Umbilical cord (tissue), 1 donor: ENCODE measurements at regions not wholly inside any gene's neighbourhood (a gene's known extent, or its start where the extent isn't known, plus 50 kb on each side); places are given as distances from the start of the nearest gene placed in this dataset.
"Not testable (repeated sequence)": the region's sequence is repeated elsewhere in the genome, so short reads cannot be mapped to it uniquely, and the experiment has no call there.

Experiments used
- DNase-seq: peaks from one replicate; pipeline ENCODE4 v3.0.0-alpha.2; 2015; ENCODE audit warnings: low spot score

DNA sequence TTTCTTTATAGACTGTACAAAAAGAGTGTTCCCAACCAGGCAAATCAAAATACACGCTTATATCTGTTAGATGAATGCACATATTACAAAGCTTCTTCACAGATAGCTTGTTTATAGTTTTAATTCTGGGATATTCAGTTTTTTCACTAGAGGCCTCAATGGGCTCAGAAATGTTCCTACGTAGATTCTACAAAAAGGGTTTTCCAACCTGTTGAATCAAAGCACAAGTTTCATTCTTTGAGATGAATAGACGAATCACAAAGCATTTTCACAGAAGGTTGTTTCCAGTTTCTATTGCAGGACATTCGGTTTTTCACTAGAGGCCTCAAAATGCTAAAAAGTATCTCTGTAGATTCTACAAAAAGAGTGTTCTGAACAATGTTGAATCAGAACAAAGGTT, 1490.3 kb downstream of the UQCRFS1 start:
- no peak for DNase-seq

DNA sequence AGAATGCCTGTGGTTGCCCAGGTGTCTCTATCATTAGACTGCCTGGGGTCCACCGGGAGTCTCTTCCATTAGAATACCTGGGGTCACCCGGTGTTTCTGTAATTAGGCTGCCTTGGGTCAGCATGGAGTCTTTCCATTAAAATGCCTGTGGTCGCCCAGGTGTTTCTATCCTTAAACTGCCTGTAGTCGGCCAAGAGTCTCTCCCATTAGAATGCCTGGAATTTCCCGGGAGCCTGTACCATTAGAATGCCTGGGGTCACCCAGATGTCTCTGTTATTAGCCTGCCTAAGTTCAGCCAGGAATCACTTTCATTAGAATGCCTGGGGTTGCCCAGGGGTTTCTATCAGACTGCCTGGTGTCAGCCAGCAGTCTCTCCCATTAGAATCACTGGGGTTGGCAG, 1492.8 kb downstream of the UQCRFS1 start:
- no peak for DNase-seq

DNA sequence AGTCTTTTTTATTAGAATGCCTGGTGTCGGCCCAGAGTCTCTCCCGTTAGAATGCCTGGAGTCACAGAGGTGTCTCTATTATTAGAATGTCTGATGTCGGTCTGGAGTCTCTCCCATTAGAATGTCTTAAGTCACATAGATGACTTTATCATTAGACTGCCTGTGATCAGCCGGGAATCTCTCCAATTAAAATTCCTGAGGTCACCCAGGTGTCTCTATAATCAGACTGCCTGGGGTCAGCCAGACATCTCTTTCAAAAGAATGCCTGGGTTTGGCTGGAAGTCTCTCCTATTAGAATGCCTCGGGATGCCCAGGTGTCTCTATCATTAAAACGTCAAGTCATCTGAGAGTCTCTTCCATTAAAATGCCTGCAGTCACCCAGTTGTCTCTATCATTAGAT, 1493.9 kb downstream of the UQCRFS1 start:
- DNase-seq = no peak

DNA sequence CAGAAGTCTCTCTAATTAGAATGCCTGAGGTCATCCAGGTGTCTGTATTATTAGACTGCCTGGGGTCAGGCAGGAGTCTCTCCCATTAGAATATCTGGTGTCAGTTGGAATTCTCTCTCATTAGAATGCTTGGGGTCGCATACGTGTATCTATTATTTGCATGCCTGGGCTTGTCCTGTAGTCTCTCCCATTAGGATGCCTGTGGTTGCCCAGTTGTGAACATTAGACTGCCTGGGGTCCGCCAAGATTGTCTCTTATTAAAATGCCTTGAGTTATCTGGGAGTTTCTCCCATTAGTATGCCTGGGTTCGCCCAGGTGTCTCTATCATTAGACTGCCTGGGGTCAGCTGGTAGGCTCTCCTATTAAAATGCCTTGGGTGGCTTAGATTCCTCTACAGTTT, 1494.7 kb downstream of the UQCRFS1 start:
- DNase-seq = no peak

DNA sequence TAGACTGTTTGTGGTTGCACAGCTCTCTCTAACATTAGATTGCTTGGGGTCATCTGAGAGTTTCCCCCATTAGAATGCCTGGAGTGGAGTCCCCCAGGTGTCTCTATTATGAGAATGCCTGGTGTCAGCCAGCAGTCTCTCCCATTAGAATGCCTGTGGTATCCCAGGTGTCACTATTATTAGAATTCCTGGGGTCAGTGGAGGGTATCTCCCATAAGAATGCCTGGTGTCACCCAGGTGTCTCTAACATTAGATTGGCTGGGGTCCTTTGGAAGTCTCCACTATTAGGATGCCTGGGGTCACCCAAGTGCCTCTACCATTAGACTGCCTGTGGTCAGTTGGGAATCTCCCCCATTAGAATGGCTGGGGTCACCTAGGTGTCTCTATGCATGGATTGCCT, 1495.1 kb downstream of the UQCRFS1 start:
- DNase-seq = no peak

DNA sequence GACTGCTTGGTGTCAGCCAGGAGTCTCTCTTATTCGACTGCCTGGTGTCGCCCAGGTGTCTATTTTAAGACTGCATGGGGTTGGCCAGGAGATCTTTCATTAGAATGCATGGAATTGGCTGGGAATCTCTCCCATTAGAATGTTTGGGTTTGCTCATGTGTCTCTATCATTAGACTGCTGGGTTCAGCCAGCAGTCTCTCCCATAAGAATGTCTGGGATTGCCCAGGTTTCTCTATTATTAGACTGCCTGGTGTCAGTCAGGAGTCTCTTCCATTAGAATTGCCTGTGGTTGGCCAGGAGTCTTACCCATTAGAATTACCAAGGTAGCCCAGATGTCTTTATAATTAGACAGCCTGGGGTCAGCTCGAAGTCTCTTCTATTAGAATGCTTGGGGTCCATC, 1496.0 kb downstream of the UQCRFS1 start:
- no peak for DNase-seq

DNA sequence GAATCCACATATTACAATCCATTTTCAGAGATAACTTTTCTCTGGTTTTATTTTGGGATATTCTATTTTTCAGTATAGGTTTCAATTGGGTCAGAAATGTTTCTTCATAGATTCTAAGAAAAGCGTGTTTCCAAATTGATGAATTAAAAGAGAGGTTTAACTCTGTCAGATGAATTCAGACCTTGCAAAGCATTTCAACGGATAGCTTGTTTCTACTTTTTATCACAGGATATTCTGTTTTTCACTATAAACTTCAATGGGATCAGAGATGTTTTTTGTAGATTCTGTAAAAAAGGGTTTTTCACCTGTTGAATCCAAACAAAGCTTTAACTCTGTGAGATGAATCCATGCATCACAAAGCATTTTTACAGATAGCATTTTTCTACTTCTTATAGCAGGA, 1498.1 kb downstream of the UQCRFS1 start:
- DNase-seq = no peak

DNA sequence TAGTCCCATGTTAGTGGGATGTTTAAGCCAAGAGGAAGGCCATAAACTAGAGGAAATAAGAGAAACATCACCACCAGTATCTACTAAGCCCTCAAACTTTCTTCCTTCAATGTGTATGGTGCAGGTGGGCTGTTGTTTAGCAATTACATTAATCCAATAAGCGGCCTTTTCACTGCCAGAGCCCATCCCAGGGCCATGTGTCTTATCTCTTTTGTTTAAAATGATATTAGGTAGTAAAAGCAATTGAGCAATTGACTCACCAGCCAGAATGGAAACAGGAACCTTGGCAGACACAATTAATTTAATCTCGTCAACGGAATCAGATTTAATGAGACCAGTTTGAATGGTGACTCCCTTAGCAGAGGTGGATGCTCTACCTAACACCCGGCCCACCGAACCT, 1503.5 kb downstream of the UQCRFS1 start:
- DNase-seq = no peak

DNA sequence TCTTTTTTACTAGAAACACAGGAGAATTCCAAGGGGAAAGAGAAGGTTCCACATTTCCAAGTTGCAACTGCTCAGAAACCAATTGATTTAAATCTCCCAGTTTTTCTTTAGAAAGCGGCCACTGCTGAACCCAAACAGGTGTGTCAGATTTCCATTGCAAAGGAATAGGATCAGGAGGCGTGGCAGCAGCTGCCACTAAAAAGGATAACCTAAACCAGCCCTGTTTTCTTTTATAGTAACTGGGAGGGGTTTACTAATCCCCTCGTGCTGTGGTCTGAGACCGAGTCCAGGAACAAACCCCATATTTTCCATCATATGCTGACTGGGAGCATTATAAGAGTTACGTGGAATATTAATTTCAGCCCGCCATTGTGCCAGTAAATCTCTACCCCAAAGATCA, 1504.0 kb downstream of the UQCRFS1 start:
- not testable (repeated sequence) for DNase-seq

DNA sequence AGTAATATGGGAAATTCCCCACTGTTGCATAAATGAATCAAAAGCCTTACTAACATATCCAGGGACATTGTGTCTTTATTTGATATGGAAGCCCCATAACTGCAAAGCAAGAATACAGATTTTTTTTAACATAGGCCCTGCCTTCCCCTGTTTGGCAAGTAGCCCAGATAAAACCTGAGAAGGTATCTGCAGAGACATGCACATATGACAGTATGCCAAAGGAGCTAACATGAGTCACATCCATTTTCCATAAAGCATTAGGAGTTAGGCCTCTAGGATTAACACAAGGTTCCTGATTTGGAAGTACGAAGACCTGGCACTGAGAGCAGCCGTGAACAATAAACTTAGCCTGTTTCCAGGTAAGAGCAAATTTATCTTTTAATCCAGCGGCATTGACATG, 1505.9 kb downstream of the UQCRFS1 start:
- not testable (repeated sequence) for DNase-seq

DNA sequence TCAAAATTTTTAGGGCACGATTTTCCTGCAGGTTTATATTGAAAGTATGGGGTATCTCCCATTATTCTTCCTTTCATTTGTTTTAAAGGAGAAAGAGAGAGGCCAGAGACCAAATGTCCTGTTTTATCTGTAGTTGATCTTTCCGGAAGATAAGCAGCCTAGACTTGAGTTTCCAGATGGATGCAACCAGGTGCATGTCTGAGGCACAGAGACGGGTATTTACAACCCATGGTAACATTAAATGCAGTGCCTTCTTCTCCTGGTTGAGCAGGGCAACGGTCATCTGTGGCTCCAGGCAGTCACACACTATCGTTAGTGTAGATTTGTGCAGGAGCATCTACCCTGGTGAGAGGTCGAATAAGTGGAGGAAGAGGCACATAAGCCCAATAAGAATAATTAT, 1507.1 kb downstream of the UQCRFS1 start:
- DNase-seq = no peak

DNA sequence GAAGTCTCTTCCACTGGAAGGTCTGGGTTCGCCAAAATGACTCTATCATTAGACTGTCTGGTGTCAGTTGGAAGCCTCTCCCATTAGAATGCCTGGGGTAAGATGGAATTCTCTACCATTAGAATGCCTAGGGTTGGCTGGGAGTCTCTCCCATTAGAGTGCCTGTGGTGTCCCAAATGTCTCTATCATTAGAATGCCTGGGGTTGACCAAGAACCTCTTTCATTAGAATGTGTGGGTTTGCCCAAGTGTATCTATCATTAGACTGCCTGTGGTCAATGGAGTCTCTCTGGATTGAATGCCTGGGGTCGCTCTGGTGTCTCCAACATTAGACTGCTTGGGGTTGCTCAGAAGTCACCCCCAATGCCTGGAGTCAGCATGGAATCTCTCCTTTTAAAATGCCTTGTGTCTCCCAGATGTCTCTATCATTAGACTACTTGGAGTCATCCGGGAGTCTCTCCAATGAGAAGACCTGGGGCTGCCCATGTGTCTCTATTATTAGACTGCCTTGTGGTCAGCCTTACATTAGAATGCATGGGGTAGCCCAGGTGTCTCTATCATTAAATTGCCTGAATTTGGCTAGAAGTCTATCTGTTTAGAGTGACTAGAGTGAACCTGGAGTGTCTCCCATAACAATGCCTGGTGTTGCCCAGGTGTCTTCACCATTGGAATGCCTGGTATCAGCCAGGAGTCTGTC, 1518.4 kb downstream of the UQCRFS1 start:
- DNase-seq = no peak

DNA sequence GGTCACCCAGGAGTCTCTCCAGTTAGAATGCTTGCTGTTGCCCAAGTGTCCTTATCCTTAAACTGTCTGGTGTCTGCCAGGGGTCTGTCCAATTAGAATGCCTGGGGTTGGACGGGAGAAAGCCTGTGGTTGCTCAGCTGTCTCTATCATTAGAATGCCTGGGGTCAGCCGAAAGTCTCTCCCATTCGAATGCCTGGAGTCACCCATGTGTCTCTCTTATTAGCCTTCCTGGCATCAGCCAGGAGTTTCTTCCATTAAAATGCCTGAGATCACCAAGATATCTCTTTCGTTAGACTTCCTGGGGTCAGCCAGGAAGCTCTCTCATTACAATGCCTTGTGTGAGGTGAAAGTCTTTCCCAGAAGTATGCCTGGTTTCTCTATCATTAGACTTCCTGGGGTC, 1521.0 kb downstream of the UQCRFS1 start:
- DNase-seq = no peak

DNA sequence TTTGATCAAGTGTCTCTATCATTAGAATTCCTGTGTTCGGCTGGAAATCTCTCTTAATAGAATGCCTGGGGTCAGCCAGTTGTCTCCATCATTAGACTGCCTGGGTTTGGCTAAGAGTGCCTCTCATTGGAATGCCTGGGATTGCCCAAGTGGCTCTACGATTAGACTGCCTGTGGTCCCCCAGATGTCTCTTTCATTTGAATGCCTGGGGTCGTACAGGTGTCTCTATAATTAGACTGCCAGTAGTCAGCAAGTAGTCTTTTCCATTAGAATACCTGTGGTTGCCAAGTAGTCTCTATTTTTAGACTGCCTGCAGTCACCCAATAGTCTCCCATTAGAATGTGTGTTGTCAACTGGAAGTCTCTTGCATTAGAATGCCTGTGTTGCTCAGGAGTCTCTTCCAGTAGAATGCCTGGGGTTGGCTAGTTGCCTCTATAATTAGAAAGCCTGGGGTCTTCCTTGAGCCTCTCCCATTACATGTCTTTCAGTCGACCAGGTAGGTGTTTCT, 1523.2 kb downstream of the UQCRFS1 start:
- no peak for DNase-seq

DNA sequence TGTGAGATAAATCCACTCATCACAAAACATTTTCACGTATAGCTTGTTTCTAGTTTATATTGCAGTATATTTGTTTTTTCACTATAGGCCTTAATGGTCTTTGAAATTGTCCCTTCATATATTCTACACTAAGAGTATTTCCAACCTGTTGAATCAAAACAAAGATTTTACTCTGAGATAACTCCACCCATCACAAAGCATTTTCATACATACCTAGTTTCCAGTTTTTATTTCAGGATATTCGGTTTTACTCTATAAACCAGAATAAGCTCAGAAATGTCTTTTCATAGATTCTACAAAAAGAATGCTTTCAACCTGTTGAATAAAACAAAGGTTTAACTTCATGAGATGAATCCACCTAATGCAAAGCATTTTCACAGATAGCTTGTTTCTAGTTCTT, 1528.7 kb downstream of the UQCRFS1 start:
- DNase-seq = no peak

DNA sequence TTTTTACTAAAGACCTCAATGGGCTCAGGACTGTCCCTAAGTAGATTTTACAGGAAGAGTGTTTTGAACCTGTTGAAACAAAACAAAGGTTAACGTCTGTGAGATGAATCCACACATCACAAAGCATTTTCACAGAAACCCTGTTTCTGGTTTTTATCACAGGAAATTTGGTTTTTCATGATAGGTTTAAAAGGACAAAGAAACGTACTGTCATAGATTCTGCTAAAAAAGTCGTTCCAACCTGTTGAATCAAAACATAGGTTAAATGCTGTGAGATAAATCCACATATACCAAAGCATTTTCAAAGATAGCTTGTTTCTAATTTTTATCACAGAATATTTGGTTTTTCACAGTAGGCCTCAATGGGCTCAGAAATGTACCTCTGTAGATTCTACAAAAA, 1531.0 kb downstream of the UQCRFS1 start:
- no peak for DNase-seq

DNA sequence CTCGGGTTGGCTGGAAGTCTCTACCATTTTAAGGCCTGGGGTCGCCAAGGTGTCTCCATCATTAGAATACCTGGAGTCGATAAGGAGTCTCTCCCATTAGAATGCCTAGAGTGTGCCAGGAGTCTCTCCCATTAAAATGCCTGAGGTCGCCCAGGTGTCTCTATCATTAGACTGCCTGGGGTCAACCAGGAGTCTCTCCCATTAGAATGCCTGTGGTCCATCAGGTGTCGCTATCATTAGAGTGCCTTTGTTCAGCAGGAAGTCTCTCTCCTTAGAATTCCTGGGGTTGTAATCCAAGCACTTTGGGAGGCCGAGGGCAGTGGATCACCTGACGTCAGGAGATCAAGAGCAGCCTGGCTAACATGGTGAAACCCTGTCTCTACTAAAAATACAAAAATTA, 1533.0 kb downstream of the UQCRFS1 start:
- DNase-seq = no peak

DNA sequence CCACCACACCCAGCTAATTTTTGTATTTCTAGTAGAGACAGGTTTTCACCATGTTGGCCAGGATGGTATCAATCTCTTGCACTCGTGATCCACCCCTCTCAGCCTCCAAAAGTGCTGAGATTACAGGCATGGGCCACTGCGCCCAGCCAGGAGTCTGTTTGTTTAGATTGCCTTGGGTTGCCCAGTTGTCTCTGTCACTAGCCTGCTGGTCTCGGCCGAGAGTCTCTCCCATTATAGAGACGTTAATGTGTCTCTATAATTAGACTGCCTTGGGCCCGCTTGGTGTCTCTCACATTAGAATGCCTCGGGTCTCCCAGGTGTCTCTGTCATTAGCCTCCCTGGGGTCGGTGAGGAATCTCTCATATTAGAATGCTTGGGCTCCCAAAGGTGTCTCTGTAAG, 1533.6 kb downstream of the UQCRFS1 start:
- no peak for DNase-seq

DNA sequence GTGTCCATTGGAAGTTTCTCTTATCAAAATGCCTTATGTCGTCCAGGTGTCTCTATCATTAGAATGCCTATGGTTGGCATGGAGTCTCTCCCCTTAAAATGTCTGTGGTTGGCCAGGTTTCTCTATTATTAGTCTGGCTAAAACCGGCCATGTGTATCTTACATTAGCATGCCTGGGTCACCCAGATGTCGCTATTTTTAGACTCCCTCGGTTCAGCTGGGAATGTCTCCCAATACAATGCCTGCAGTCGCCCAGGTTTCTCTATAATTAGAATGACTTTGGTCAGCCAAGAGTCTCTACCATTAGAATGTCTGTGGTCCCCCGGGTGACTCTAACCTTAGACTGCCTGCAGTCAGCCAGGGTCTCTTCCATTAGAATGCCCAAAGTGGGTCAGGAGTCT, 1536.1 kb downstream of the UQCRFS1 start:
- no peak for DNase-seq

DNA sequence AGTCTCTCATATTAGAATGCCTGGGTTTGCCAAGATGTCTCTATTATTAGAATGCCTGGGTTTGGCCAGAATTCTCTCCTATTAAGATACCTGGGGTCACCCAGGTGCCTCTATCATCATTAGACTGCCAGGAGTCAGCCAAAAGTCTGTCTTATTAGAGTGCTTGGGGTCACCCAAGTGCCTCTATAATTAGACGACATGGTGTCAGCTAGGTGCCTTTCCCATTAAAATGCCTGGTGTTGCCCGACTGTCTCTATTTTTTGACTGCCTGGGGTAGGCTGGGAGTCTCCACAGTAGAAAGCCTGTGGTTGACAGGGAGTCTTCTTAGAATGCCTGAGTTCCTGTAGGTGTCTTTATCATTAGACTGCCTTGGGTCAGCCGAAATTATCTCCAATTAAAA, 1536.6 kb downstream of the UQCRFS1 start:
- no peak for DNase-seq

DNA sequence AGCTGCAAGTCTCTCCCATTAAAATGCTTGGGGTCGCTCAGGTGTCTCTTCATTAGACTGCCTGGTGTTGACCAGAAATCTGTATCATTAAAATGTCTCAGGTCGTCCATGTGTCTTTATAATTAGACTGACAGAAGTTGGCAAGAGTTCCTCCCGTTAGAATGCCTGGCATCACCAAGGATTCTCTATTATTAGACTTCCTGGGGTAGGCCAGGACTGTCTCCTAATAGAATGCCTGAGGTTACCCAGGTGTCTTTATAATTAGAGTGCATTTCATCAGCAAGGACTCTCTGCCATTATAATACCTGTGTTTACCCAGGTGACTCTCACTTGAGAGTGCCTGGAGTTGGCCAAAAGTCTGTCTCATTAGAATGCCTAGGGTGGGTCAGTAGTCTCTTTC, 1537.2 kb downstream of the UQCRFS1 start:
- DNase-seq = no peak

DNA sequence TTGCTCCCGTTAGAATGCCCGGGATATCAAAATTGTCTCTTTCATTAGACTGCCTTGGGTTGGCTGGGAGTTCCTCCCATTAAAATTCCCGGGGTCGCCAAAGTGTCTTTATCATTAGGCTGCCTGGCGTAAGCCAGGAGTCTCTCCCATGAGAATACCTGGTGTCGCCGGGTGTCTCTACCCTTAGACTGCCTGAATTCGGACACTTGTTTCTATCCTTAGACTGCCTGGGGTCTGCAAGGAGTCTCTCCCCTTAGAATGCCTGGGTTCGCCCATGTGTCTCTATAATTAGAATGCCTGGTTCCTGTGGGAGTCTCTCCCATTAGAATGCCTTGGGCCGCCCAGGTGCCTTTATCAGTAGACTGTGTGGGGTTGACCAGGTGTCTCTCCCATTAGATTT, 1538.2 kb downstream of the UQCRFS1 start:
- DNase-seq = no peak

DNA sequence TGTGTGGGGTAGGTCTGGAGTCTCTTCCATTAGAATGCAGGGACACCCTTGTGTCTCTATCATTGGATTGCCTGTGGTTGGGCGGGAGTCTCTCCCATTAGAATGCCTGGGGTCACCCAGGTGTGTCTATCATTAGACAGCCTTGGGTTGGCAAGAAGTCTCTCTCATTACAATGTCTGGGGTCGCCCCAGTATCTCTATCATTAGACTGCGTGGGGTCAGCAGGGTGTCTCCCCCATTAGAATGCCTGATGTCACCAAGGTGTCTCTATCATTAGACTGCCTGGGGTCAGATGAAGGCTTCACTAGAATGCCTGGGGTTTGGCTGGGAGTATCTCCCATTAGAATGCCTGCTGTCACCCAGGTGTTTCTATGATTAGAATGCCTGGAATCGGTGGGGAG, 1539.0 kb downstream of the UQCRFS1 start:
- DNase-seq = no peak
